GM18868 (cell line): ENCODE measurements at regions not wholly inside any gene's neighbourhood (a gene's known extent, or its start where the extent isn't known, plus 50 kb on each side); places are given as distances from the start of the nearest gene placed in this dataset.
"Not testable (repeated sequence)": the region's sequence is repeated elsewhere in the genome, so short reads cannot be mapped to it uniquely, and the experiment has no call there.

Source experiments
- ATAC-seq: cut with Tn5 transposase; IDR thresholded peaks from one replicate; pipeline ENCODE4 v1.9.1; 2021; ENCODE audit warnings: mild to moderate bottlenecking, moderate library complexity; ENCODE audit not compliant: unreplicated experiment

GRCh38 chr9:96067004-96067403, 191.5 kb downstream of the ERCC6L2 start:
- ATAC-seq, result no peak

- no peak for ATAC-seq
Measured at GRCh38 chr9:96065482-96066251, 190.2 kb downstream of the ERCC6L2 start.

GRCh38 chr9:96064826-96065481, 189.5 kb downstream of the ERCC6L2 start:
- no peak for ATAC-seq

GRCh38 chr9:96062854-96063253, 187.4 kb downstream of the ERCC6L2 start:
- ATAC-seq, result no peak

- ATAC-seq, result no peak
Measured at GRCh38 chr9:96062031-96062430, 186.5 kb downstream of the ERCC6L2 start.

GRCh38 chr9:96061293-96061987, 185.9 kb downstream of the ERCC6L2 start:
- ATAC-seq, result no peak

- no peak for ATAC-seq
Measured at GRCh38 chr9:96058218-96058617, 182.7 kb downstream of the ERCC6L2 start.

- ATAC-seq, result no peak
Measured at GRCh38 chr9:96057155-96057554, 181.7 kb downstream of the ERCC6L2 start.

GRCh38 chr9:96056226-96056625, 180.7 kb downstream of the ERCC6L2 start:
- ATAC-seq, result no peak

- ATAC-seq, result not testable (repeated sequence)
Measured at GRCh38 chr9:96054248-96054647, 178.8 kb downstream of the ERCC6L2 start.

- ATAC-seq, result no peak
Measured at GRCh38 chr9:96052686-96053085, 177.2 kb downstream of the ERCC6L2 start.

- no peak for ATAC-seq
Measured at GRCh38 chr9:96051423-96051822, 175.9 kb downstream of the ERCC6L2 start.

GRCh38 chr9:96050861-96051155, 175.3 kb downstream of the ERCC6L2 start:
- no peak for ATAC-seq

- ATAC-seq, result no peak
Measured at GRCh38 chr9:96050048-96050860, 174.8 kb downstream of the ERCC6L2 start.

- no peak for ATAC-seq
Measured at GRCh38 chr9:96048956-96049831, 173.7 kb downstream of the ERCC6L2 start.

GRCh38 chr9:96048104-96048955, 172.8 kb downstream of the ERCC6L2 start:
- ATAC-seq, result no peak

GRCh38 chr9:96047741-96048103, 172.2 kb downstream of the ERCC6L2 start:
- no peak for ATAC-seq

- ATAC-seq, result no peak
Measured at GRCh38 chr9:96047116-96047639, 171.7 kb downstream of the ERCC6L2 start.

GRCh38 chr9:96045811-96046210, 170.3 kb downstream of the ERCC6L2 start:
- ATAC-seq, result no peak
